ENCODE measurements at regions not wholly inside any gene's neighbourhood (a gene's known extent, or its start where the extent isn't known, plus 50 kb on each side); places are given as distances from the start of the nearest gene placed in this dataset.

DNA sequence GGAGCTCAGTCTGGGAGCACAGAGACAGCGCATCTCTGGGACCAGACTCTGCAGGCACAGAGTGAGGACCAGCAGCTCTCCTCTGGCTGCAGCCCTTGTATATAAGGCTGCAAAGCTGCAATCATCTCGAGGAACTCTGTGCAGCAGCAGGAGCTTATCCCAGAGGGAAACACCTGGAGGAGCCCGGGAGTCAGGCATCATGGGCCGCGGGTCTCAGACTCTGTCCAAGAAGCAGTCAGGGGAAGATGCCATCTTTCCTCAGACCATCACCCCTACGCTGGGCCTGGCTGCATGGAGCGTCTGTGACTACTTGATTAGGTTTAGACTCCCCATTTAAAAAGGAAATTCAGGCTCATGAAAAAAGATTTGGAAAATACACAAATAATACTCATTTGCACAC is 122.0 kb downstream of the IRF8 start:
- TF ChIP-seq, protein P1, sequence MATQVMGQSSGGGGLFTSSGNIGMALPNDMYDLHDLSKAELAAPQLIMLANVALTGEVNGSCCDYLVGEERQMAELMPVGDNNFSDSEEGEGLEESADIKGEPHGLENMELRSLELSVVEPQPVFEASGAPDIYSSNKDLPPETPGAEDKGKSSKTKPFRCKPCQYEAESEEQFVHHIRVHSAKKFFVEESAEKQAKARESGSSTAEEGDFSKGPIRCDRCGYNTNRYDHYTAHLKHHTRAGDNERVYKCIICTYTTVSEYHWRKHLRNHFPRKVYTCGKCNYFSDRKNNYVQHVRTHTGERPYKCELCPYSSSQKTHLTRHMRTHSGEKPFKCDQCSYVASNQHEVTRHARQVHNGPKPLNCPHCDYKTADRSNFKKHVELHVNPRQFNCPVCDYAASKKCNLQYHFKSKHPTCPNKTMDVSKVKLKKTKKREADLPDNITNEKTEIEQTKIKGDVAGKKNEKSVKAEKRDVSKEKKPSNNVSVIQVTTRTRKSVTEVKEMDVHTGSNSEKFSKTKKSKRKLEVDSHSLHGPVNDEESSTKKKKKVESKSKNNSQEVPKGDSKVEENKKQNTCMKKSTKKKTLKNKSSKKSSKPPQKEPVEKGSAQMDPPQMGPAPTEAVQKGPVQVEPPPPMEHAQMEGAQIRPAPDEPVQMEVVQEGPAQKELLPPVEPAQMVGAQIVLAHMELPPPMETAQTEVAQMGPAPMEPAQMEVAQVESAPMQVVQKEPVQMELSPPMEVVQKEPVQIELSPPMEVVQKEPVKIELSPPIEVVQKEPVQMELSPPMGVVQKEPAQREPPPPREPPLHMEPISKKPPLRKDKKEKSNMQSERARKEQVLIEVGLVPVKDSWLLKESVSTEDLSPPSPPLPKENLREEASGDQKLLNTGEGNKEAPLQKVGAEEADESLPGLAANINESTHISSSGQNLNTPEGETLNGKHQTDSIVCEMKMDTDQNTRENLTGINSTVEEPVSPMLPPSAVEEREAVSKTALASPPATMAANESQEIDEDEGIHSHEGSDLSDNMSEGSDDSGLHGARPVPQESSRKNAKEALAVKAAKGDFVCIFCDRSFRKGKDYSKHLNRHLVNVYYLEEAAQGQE (IDR thresholded peaks at IDR 0.05; ENCODE audit: low read depth) = no peak
- TF ChIP-seq POLR2A (IDR thresholded peaks at IDR 0.05; ENCODE audit: borderline replicate concordance, extremely low read depth, insufficient read depth, insufficient read length) (no peak), ELF1 (IDR thresholded peaks at IDR 0.05; ENCODE audit: borderline replicate concordance, low read depth) (no peak), RAD21 (IDR thresholded peaks at IDR 0.05; ENCODE audit: low read depth) (no peak), CEBPB (IDR thresholded peaks at IDR 0.05; ENCODE audit: low read depth) (no peak)
- TF ChIP-seq, protein P2, sequence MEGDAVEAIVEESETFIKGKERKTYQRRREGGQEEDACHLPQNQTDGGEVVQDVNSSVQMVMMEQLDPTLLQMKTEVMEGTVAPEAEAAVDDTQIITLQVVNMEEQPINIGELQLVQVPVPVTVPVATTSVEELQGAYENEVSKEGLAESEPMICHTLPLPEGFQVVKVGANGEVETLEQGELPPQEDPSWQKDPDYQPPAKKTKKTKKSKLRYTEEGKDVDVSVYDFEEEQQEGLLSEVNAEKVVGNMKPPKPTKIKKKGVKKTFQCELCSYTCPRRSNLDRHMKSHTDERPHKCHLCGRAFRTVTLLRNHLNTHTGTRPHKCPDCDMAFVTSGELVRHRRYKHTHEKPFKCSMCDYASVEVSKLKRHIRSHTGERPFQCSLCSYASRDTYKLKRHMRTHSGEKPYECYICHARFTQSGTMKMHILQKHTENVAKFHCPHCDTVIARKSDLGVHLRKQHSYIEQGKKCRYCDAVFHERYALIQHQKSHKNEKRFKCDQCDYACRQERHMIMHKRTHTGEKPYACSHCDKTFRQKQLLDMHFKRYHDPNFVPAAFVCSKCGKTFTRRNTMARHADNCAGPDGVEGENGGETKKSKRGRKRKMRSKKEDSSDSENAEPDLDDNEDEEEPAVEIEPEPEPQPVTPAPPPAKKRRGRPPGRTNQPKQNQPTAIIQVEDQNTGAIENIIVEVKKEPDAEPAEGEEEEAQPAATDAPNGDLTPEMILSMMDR (IDR thresholded peaks at IDR 0.05 in 2 of 3, conservative IDR thresholded peaks at IDR 0.05 in 1 of 3; ENCODE audit: borderline replicate concordance in 1 of 3, insufficient read depth in 1 of 3, low read depth in 2 of 3, low read length in 2 of 3) = no peak
